SK-N-SH (cell line): ENCODE measurements at regions not wholly inside any gene's neighbourhood (a gene's known extent, or its start where the extent isn't known, plus 50 kb on each side); places are given as distances from the start of the nearest gene placed in this dataset.

Experiments used
- CTCF ChIA-PET: fragments of 300-600, 350-600 bp; formaldehyde crosslinking; extraction: SDS; loops from one replicate; lab custom pipeline; 2021; lab: Yijun Ruan, JAX
- POLR2A ChIA-PET: fragments of 350-600 bp; sonication (Branson Sonifier 250); formaldehyde crosslinking; extraction: SDS; loops from one replicate; lab custom pipeline; 2020; ENCODE audit warnings: antibody characterized with exemption, inconsistent platforms; lab: Yijun Ruan, JAX
- DNase-seq: peaks from one replicate; pipeline ENCODE4 v3.0.0; 2012
- H2AFZ ChIP-seq: fragments of 200-600 bp; sonication (generic); 2 replicates; pipeline ENCODE4 v1.8.1; 2016; ENCODE audit warnings: antibody characterized with exemption, mild to moderate bottlenecking, low read depth
- H3F3A ChIP-seq: fragments of 200-600 bp; sonication (generic); replicated peaks from 2 replicates; pipeline ENCODE3; 2016; ENCODE audit warnings: antibody characterized with exemption, mild to moderate bottlenecking; ENCODE audit not compliant: insufficient read depth
- H3K27ac ChIP-seq, 2 experiments: fragments of 200-500 bp in 1 of 2; fragments of 200-600 bp in 1 of 2; sonication (Bioruptor generic) in 1 of 2; sonication (generic), shearing (Covaris generic) in 1 of 2; 2 replicates each; pipeline versions ENCODE4 v1.5.1 to v1.6.1; 2014 to 2016; ENCODE audit warnings: low read depth in 2 of 2, inconsistent platforms in 1 of 2, low read length in 1 of 2, mild to moderate bottlenecking in 1 of 2, mixed read lengths in 1 of 2
- H3K27me3 ChIP-seq: fragments of 200-600 bp; sonication (generic), shearing (Covaris generic); 2 replicates; pipeline ENCODE4 v1.6.1; 2016; ENCODE audit warnings: mixed run types; ENCODE audit not compliant: insufficient read depth
- H3K36me3 ChIP-seq, 2 experiments: fragments of 200-500 bp in 1 of 2; fragments of 200-600 bp in 1 of 2; sonication (Bioruptor generic) in 1 of 2; sonication (generic) in 1 of 2; replicated peaks in 1 of 2; 2 replicates each; pipeline versions ENCODE3 to v1.5.1; 2014 to 2016; ENCODE audit warnings: low read length in 1 of 2, mild to moderate bottlenecking in 1 of 2; ENCODE audit not compliant: insufficient read depth in 2 of 2, control insufficient read depth in 1 of 2
- H3K4me1 ChIP-seq, 2 experiments: fragments of 200-500 bp in 1 of 2; fragments of 200-600 bp in 1 of 2; sonication (Bioruptor generic) in 1 of 2; sonication (generic), shearing (Covaris generic) in 1 of 2; 2 replicates each; pipeline versions ENCODE4 v1.5.1 to v1.6.1; 2014 to 2016; ENCODE audit warnings: low read depth in 1 of 2, low read length in 1 of 2, mixed run types in 1 of 2; ENCODE audit not compliant: insufficient read depth in 2 of 2, control insufficient read depth in 1 of 2
- H3K4me2 ChIP-seq: fragments of 200-600 bp; sonication (generic), shearing (Covaris generic); 2 replicates; pipeline ENCODE4 v1.6.1; 2017; ENCODE audit warnings: mixed run types
- H3K4me3 ChIP-seq, 2 experiments: fragments of 200-500 bp in 1 of 2; fragments of 200-600 bp in 1 of 2; sonication (Bioruptor generic) in 1 of 2; sonication (generic), shearing (Covaris generic) in 1 of 2; 2 replicates each; pipeline versions ENCODE4 v1.5.1 to v1.8.1; 2014 to 2016; ENCODE audit warnings: low read depth in 2 of 2, inconsistent platforms in 1 of 2, low read length in 1 of 2, mild to moderate bottlenecking in 1 of 2, mixed read lengths in 1 of 2, moderate library complexity in 1 of 2
- H3K79me2 ChIP-seq: fragments of 200-600 bp; sonication (generic); 2 replicates; pipeline ENCODE4 v1.8.1; 2017; ENCODE audit warnings: mild to moderate bottlenecking; ENCODE audit not compliant: insufficient read depth
- H3K9ac ChIP-seq: fragments of 200-600 bp; sonication (generic); 2 replicates; pipeline ENCODE4 v1.6.1; 2017; ENCODE audit warnings: mixed run types
- H3K9me2 ChIP-seq: fragments of 200-600 bp; sonication (generic); 2 replicates; pipeline ENCODE4 v1.6.1; 2017; ENCODE audit warnings: mixed run types
- H3K9me3 ChIP-seq: fragments of 200-600 bp; sonication (generic); 2 replicates; pipeline ENCODE4 v1.6.1; 2017; ENCODE audit warnings: mixed run types, mild to moderate bottlenecking, moderate library complexity
- H4K20me1 ChIP-seq: fragments of 200-600 bp; sonication (generic); 2 replicates; pipeline ENCODE4 v1.6.1; 2017; ENCODE audit warnings: mild to moderate bottlenecking, mixed run types; ENCODE audit not compliant: insufficient read depth
- CHD2 ChIP-seq: fragments of 150-350 bp; IDR thresholded peaks from 2 replicates; pipeline ENCODE4 v1.6.1; 2018; ENCODE audit warnings: low read length; ENCODE audit not compliant: partially characterized antibody
- ELF1 ChIP-seq: IDR thresholded peaks from 2 replicates; pipeline ENCODE4 v1.4.0; 2012
- EP300 ChIP-seq, 2 experiments: IDR thresholded peaks; 2 replicates each; pipeline versions ENCODE4 v1.4.0 to v1.6.1; 2012; ENCODE audit warnings: borderline replicate concordance in 1 of 2, low read depth in 1 of 2, low read length in 1 of 2
- FOSL2 ChIP-seq: IDR thresholded peaks from 2 replicates; pipeline ENCODE4 v1.4.0; 2012; ENCODE audit warnings: low read depth, mild to moderate bottlenecking, moderate library complexity, borderline replicate concordance
- FOXJ3 ChIP-seq: sonication (generic); formaldehyde crosslinking; IDR thresholded peaks from 2 replicates; pipeline ENCODE4 v1.5.1; 2020; ENCODE audit warnings: mild to moderate bottlenecking, missing genetic modification reagents
- FOXM1 ChIP-seq: IDR thresholded peaks from 2 replicates; pipeline ENCODE4 v1.4.0; 2012; ENCODE audit warnings: low read depth, mild to moderate bottlenecking
- GABPA ChIP-seq: IDR thresholded peaks from 2 replicates; pipeline ENCODE4 v1.4.0; 2012; ENCODE audit warnings: low read depth, mild to moderate bottlenecking
- GATA2 ChIP-seq: sonication (generic); formaldehyde crosslinking; IDR thresholded peaks from 2 replicates; pipeline ENCODE4 v1.5.0; 2020; ENCODE audit warnings: mild to moderate bottlenecking, missing genetic modification reagents
- MEF2A ChIP-seq: IDR thresholded peaks from 2 replicates; pipeline ENCODE4 v1.4.0; 2012; ENCODE audit warnings: low read depth, borderline replicate concordance
- NFIC ChIP-seq: IDR thresholded peaks from 2 replicates; pipeline ENCODE4 v1.4.0; 2012; ENCODE audit warnings: borderline replicate concordance
- POLR2AphosphoS5 ChIP-seq: IDR thresholded peaks from 2 replicates; pipeline ENCODE4 v1.6.1; 2012; ENCODE audit warnings: low read depth, low read length
- RCOR1 ChIP-seq: fragments of 150-350 bp; IDR thresholded peaks from 2 replicates; pipeline ENCODE4 v1.6.1; 2017; ENCODE audit warnings: antibody characterized with exemption, low read length
- RXRA ChIP-seq: IDR thresholded peaks from 2 replicates; pipeline ENCODE4 v1.4.0; 2012; ENCODE audit warnings: low read depth, mild to moderate bottlenecking, borderline replicate concordance
- TEAD4 ChIP-seq: IDR thresholded peaks from 2 replicates; pipeline ENCODE4 v1.4.0; 2012; ENCODE audit warnings: mild to moderate bottlenecking, borderline replicate concordance; ENCODE audit not compliant: insufficient read depth
- WGBS: methylation state at CpG from one replicate; pipeline ENCODE4 v1.1.6; 2017; ENCODE audit warnings: low lambda C conversion rate; 5-methylcytosine and 5-hydroxymethylcytosine counted together
- TF ChIP-seq, protein P1 (sequence below): IDR thresholded peaks from 2 replicates; pipeline ENCODE4 v1.4.0; 2012; ENCODE audit warnings: low read depth
- TF ChIP-seq, protein P2 (sequence below): IDR thresholded peaks from 2 replicates; pipeline ENCODE4; 2012
- TF ChIP-seq, protein P3 (sequence below): IDR thresholded peaks from 2 replicates; pipeline ENCODE4 v1.4.0; 2012; ENCODE audit warnings: low read depth, borderline replicate concordance

DNA sequence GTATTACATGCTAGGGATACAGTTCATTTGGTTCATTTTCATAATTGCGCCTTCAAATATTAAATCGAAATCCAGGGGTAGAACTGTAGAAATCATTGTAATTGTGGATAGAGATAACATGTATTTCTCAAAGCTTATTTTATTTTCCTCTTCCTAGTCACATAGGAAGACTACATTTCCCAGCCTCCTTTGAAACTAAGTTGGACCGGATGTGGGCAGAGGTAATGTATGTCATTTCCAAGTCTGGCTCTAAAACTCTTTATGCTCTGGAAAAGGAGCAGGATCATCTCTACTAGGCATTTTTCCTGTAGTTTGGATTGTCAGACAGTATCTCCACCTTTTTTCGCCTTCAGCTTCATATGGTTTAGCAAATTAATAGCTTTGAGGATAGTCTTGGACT lies 70.1 kb upstream of the CRY1 start:
- H3K4me3 ChIP-seq, result no peak overlapping the region
- H3K9me2 ChIP-seq, result no peaks in the 10 kb centered on the region
- no peaks in the 10 kb centered on the region for H3K36me3 ChIP-seq
- no peaks in the 10 kb centered on the region for H3K27me3 ChIP-seq
- no peak overlapping the region for H2AFZ ChIP-seq
- no peak for DNase-seq
- no peak overlapping the region for H3K27ac ChIP-seq
- no peak overlapping the region for H3K4me2 ChIP-seq
- TF ChIP-seq FOXM1, result no peak
- peak; percentile 59 for TF ChIP-seq GABPA
- TF ChIP-seq, all 33 proteins: peak for 1
- Histone ChIP-seq H4K20me1 (no peaks in the 10 kb centered on the region), H3K79me2 (no peaks in the 10 kb centered on the region), H3K9ac (no peak overlapping the region), H3F3A (no peaks in the 10 kb centered on the region), H3K4me1 (no peaks in the 10 kb centered on the region), H3K9me3 (no peaks in the 10 kb centered on the region)
- WGBS, result 56% methylated on average over 4 of the region's 4 CpGs
- POLR2A ChIA-PET, result no interaction called here
- CTCF ChIA-PET, result no interaction called here

DNA sequence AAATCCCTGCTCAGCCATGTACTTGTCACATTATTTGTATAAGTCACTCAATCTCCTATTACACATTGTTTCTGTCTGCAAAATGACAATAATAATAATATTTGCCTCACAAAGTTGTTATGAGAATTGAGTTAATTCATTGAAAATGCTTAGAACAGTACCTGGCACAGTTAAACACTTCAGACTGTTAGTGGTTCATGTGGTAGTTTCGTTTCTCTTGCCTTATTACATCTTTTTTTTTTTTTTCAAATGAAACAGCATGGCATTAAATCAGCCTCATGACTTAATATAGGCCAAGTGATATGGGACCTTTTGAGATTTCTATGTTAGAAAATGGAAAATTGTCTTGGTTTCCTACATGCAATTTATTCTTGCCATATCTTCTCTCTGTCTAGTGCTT lies 71.0 kb upstream of the CRY1 start:
- Histone ChIP-seq H4K20me1 (no peaks in the 10 kb centered on the region), H3K27ac (no peak overlapping the region), H3K4me3 (no peak overlapping the region), H3K9me2 (no peaks in the 10 kb centered on the region), H3F3A (no peaks in the 10 kb centered on the region), H3K27me3 (no peaks in the 10 kb centered on the region), H3K9me3 (no peaks in the 10 kb centered on the region), H3K4me1 (no peaks in the 10 kb centered on the region), H2AFZ (no peak overlapping the region), H3K36me3 (no peaks in the 10 kb centered on the region), H3K9ac (no peak overlapping the region), H3K4me2 (no peak overlapping the region), H3K79me2 (no peaks in the 10 kb centered on the region)
- WGBS, result 13% methylated on average over 1 of the region's 1 CpG
- TF ChIP-seq FOXM1, result no peak
- no peak for TF ChIP-seq RXRA
- TF ChIP-seq FOXJ3 (CRISPR knock-in tag), result no peak
- no peak for TF ChIP-seq FOSL2
- no peak for TF ChIP-seq TEAD4
- TF ChIP-seq EP300 (IDR thresholded peaks at IDR 0.05; ENCODE audit: borderline replicate concordance in 1 of 2, low read depth in 1 of 2, low read length in 1 of 2), result no peak
- ChIA-PET CTCF (no interaction called here), POLR2A (no interaction called here)
- no peak for DNase-seq

DNA sequence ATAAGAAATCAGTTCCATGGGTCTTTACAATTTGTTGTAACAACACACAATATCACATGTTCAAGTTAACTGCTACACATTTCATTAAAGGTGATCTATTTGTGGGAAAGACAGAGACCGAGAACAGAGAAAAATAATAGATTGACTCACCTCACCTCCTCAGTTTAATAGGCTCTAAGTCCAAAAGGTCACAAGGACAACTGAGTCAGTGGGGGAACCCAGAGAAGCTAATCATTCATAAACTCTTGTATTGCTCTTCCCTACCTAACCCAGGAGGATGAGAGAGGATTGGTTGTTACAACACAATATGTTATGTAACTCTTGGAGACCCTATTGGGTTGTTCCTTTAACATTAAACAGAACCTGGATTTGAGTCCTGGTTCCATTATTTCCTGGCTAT lies 72.2 kb upstream of the CRY1 start:
- DNase-seq, result no peak
- no peaks in the 10 kb centered on the region for H3K9me3 ChIP-seq
- H3K4me2 ChIP-seq, result no peak overlapping the region
- H3K79me2 ChIP-seq, result no peaks in the 10 kb centered on the region
- TF ChIP-seq MEF2A, result no peak
- TF ChIP-seq GATA2 (CRISPR knock-in tag), result no peak
- no peak for TF ChIP-seq NFIC
- no peak for TF ChIP-seq RCOR1
- no peak for TF ChIP-seq CHD2
- no peak for TF ChIP-seq POLR2AphosphoS5
- TF ChIP-seq ELF1, result no peak
- TF ChIP-seq, protein P1, sequence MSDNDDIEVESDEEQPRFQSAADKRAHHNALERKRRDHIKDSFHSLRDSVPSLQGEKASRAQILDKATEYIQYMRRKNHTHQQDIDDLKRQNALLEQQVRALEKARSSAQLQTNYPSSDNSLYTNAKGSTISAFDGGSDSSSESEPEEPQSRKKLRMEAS, result no peak
- TF ChIP-seq, protein P2, sequence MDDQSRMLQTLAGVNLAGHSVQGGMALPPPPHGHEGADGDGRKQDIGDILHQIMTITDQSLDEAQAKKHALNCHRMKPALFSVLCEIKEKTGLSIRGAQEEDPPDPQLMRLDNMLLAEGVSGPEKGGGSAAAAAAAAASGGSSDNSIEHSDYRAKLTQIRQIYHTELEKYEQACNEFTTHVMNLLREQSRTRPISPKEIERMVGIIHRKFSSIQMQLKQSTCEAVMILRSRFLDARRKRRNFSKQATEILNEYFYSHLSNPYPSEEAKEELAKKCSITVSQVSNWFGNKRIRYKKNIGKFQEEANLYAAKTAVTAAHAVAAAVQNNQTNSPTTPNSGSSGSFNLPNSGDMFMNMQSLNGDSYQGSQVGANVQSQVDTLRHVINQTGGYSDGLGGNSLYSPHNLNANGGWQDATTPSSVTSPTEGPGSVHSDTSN, result no peak
- TF ChIP-seq, protein P3, sequence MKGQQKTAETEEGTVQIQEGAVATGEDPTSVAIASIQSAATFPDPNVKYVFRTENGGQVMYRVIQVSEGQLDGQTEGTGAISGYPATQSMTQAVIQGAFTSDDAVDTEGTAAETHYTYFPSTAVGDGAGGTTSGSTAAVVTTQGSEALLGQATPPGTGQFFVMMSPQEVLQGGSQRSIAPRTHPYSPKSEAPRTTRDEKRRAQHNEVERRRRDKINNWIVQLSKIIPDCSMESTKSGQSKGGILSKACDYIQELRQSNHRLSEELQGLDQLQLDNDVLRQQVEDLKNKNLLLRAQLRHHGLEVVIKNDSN, result no peak
- no peak for TF ChIP-seq GABPA
- TF ChIP-seq TEAD4, result no peak
- POLR2A ChIA-PET, result no interaction called here
- 8% methylated on average over 1 of the region's 1 CpG for WGBS
- no peaks in the 10 kb centered on the region for H3K36me3 ChIP-seq
- no peaks in the 10 kb centered on the region for H3K4me1 ChIP-seq
- no peak overlapping the region for H2AFZ ChIP-seq
- H3F3A ChIP-seq, result no peaks in the 10 kb centered on the region
- CTCF ChIA-PET, result no interaction called here
- no peak overlapping the region for H3K4me3 ChIP-seq
- H3K27me3 ChIP-seq, result no peaks in the 10 kb centered on the region; the same call in 1 of the 2 replicates
- no peak overlapping the region for H3K9ac ChIP-seq
- H4K20me1 ChIP-seq, result no peaks in the 10 kb centered on the region
- H3K9me2 ChIP-seq, result no peaks in the 10 kb centered on the region
- no peak overlapping the region for H3K27ac ChIP-seq
